ENCODE measurements at regions not wholly inside any gene's neighbourhood (a gene's known extent, or its start where the extent isn't known, plus 50 kb on each side); places are given as distances from the start of the nearest gene placed in this dataset.

DNA sequence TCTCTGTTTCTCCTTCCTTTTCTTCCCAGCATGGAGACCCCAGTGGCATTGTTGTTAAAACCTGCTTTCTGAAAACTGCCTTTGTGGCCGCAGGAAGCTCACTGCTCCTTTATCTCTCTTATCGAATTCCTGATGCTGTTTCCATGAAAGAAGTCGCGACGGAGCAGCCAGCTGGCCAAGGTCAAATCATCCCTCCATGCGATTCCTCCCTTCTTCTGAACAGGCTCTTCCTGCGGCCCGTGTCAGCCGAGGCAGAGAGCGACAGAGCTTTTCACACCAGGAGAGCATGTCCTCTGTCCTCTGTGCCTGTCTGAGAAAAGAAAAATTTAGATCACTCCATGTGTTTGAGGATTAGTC is 242.1 kb upstream of the PITRM1 start:
- TF ChIP-seq, protein P1, sequence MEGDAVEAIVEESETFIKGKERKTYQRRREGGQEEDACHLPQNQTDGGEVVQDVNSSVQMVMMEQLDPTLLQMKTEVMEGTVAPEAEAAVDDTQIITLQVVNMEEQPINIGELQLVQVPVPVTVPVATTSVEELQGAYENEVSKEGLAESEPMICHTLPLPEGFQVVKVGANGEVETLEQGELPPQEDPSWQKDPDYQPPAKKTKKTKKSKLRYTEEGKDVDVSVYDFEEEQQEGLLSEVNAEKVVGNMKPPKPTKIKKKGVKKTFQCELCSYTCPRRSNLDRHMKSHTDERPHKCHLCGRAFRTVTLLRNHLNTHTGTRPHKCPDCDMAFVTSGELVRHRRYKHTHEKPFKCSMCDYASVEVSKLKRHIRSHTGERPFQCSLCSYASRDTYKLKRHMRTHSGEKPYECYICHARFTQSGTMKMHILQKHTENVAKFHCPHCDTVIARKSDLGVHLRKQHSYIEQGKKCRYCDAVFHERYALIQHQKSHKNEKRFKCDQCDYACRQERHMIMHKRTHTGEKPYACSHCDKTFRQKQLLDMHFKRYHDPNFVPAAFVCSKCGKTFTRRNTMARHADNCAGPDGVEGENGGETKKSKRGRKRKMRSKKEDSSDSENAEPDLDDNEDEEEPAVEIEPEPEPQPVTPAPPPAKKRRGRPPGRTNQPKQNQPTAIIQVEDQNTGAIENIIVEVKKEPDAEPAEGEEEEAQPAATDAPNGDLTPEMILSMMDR (IDR thresholded peaks at IDR 0.05; ENCODE audit: extremely low read depth in 1 of 2, insufficient read depth in 1 of 2, low read depth in 1 of 2, low read length in 2 of 2) = no peak
- TF ChIP-seq POLR2A (IDR thresholded peaks at IDR 0.05; ENCODE audit: low read depth, low read length) = no peak
